Panc1 (cell line): ENCODE measurements at regions not wholly inside any gene's neighbourhood (a gene's known extent, or its start where the extent isn't known, plus 50 kb on each side); places are given as distances from the start of the nearest gene placed in this dataset.

ENCODE experiments used
- ATAC-seq: fragments of 200-7000 bp; cut with Tn5 transposase; 2 replicates; pipeline ENCODE4 v1.9.1; 2020; ENCODE audit warnings: mild to moderate bottlenecking, moderate library complexity
- BruUV-seq: library from RNA; stranded (reverse); fragments of 400-500 nt; replicated peaks from 2 replicates; lab custom pipeline; 2021; lab: Mats Ljungman, UMichigan
- CTCF ChIA-PET: fragments of 300-600 bp; sonication (Branson Sonifier 250); formaldehyde crosslinking; loops from one replicate; lab custom pipeline; 2022; ENCODE audit warnings: antibody characterized with exemption; lab: Charles Lee
- POLR2A ChIA-PET: fragments of 300-600 bp; sonication (Branson Sonifier 250); formaldehyde crosslinking; loops from one replicate; lab custom pipeline; 2022; ENCODE audit warnings: antibody characterized with exemption; lab: Charles Lee
- DNase-seq: peaks from one replicate; pipeline ENCODE4 v3.0.0-alpha.2; 2010; ENCODE audit warnings: low read depth, low spot score
- H3K27ac ChIP-seq: 2 replicates; pipeline ENCODE4 v1.5.1; 2011; ENCODE audit warnings: mild to moderate bottlenecking, low read length, inconsistent platforms
- H3K27me3 ChIP-seq: fragments of 200-500 bp; sonication (Bioruptor generic); 2 replicates; pipeline ENCODE4 v1.6.0; 2014; ENCODE audit warnings: low read length, inconsistent platforms; ENCODE audit not compliant: control insufficient read depth, insufficient read depth
- H3K36me3 ChIP-seq: fragments of 200-500 bp; sonication (Bioruptor generic); 2 replicates; pipeline ENCODE4 v1.5.1; 2014; ENCODE audit warnings: inconsistent platforms, mild to moderate bottlenecking, low read length, moderate library complexity; ENCODE audit not compliant: control insufficient read depth, insufficient read depth
- H3K4me1 ChIP-seq: 2 replicates; pipeline ENCODE4 v1.5.1; 2011; ENCODE audit warnings: inconsistent platforms, mild to moderate bottlenecking, low read length, moderate library complexity; ENCODE audit not compliant: control insufficient read depth, insufficient read depth
- H3K4me3 ChIP-seq, 2 experiments: 2 replicates each; pipeline ENCODE4 v1.5.1; 2011 to 2012; ENCODE audit warnings: low read depth in 2 of 2, low read length in 2 of 2, mild to moderate bottlenecking in 2 of 2, inconsistent platforms in 1 of 2, moderate library complexity in 1 of 2
- H3K9me3 ChIP-seq: fragments of 200-500 bp; sonication (Bioruptor generic); 2 replicates; pipeline ENCODE4 v1.5.1; 2014; ENCODE audit warnings: low read depth, mild to moderate bottlenecking, inconsistent platforms, low read length, moderate library complexity; ENCODE audit not compliant: control insufficient read depth, insufficient read depth
- POLR2AphosphoS5 ChIP-seq: IDR thresholded peaks from 2 replicates; pipeline ENCODE4 v1.6.1; 2012; ENCODE audit warnings: mild to moderate bottlenecking, low read depth, low read length, moderate library complexity
- SIN3A ChIP-seq: IDR thresholded peaks from 2 replicates; pipeline ENCODE4 v1.6.1; 2012; ENCODE audit warnings: low read depth, mild to moderate bottlenecking, low read length, moderate library complexity, borderline replicate concordance; ENCODE audit not compliant: insufficient read depth
- TCF7L2 ChIP-seq: IDR thresholded peaks from 2 replicates; pipeline ENCODE4 v1.6.1; 2011; ENCODE audit warnings: mild to moderate bottlenecking, low read depth, low read length, inconsistent platforms
- in situ Hi-C: cut with HindIII; loops from 2 replicates; pipeline ENCODE4 v1.10.0; 2016; ENCODE audit warnings: low sequenced_read_pairs, low pct_unique_long_range_greater_than_20kb
- intact Hi-C: fragments of 100-400 bp; cut with micrococcal nuclease; formaldehyde crosslinking; loops from one replicate; pipeline ENCODE4 v1.10.0; 2022; ENCODE audit not compliant: unreplicated experiment
- TF ChIP-seq, protein P1 (sequence below), 2 experiments: IDR thresholded peaks; 2 replicates each; pipeline ENCODE4 v1.6.1; 2011 to 2012; ENCODE audit warnings: low read depth in 2 of 2, control low read depth in 1 of 2, low read length in 1 of 2, mild to moderate bottlenecking in 1 of 2, moderate library complexity in 1 of 2; ENCODE audit not compliant: insufficient read depth in 1 of 2
- TF ChIP-seq, protein P2 (sequence below): fragments of 450-650 bp; IDR thresholded peaks from 2 replicates; pipeline ENCODE4 v1.5.1; 2017; ENCODE audit warnings: mild to moderate bottlenecking

DNA sequence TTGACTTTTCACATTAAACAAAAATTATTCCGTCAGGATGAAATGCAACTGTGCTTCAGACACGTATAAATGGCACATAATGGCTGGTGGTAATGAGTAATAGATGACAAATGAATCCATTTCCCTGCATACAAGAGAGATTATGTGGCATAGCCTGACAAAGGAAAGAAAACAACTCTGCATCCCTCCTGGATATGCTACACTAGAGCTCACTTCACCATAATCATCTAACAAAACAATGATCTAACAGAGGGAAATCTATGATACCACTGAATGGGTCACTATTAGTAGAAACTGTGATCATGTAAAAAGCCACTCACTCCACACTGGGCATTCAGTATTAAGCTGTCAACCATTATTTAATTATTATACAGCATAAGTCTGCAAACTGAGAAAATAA lies 1498.4 kb downstream of the EFNB2 start:
- Histone ChIP-seq H3K4me3 (no peak overlapping the region), H3K27me3 (no peaks in the 10 kb centered on the region), H3K9me3 (no peaks in the 10 kb centered on the region), H3K4me1 (no peaks in the 10 kb centered on the region), H3K36me3 (no peaks in the 10 kb centered on the region), H3K27ac (no peak overlapping the region)
- POLR2A ChIA-PET, result no interaction called here
- BruUV-seq, result no TSS peak
- no peak for ATAC-seq
- in situ Hi-C loops, result no loop called here
- no peak for DNase-seq
- CTCF ChIA-PET, result no interaction called here
- intact Hi-C loops, result no loop called here
- no peak for TF ChIP-seq POLR2AphosphoS5
- no peak for TF ChIP-seq SIN3A
- no peak for TF ChIP-seq TCF7L2
- TF ChIP-seq, protein P1, sequence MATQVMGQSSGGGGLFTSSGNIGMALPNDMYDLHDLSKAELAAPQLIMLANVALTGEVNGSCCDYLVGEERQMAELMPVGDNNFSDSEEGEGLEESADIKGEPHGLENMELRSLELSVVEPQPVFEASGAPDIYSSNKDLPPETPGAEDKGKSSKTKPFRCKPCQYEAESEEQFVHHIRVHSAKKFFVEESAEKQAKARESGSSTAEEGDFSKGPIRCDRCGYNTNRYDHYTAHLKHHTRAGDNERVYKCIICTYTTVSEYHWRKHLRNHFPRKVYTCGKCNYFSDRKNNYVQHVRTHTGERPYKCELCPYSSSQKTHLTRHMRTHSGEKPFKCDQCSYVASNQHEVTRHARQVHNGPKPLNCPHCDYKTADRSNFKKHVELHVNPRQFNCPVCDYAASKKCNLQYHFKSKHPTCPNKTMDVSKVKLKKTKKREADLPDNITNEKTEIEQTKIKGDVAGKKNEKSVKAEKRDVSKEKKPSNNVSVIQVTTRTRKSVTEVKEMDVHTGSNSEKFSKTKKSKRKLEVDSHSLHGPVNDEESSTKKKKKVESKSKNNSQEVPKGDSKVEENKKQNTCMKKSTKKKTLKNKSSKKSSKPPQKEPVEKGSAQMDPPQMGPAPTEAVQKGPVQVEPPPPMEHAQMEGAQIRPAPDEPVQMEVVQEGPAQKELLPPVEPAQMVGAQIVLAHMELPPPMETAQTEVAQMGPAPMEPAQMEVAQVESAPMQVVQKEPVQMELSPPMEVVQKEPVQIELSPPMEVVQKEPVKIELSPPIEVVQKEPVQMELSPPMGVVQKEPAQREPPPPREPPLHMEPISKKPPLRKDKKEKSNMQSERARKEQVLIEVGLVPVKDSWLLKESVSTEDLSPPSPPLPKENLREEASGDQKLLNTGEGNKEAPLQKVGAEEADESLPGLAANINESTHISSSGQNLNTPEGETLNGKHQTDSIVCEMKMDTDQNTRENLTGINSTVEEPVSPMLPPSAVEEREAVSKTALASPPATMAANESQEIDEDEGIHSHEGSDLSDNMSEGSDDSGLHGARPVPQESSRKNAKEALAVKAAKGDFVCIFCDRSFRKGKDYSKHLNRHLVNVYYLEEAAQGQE (IDR thresholded peaks at IDR 0.05; ENCODE audit: insufficient read depth in 1 of 2, low read depth in 2 of 2, low read length in 1 of 2), result no peak
- TF ChIP-seq, protein P2, sequence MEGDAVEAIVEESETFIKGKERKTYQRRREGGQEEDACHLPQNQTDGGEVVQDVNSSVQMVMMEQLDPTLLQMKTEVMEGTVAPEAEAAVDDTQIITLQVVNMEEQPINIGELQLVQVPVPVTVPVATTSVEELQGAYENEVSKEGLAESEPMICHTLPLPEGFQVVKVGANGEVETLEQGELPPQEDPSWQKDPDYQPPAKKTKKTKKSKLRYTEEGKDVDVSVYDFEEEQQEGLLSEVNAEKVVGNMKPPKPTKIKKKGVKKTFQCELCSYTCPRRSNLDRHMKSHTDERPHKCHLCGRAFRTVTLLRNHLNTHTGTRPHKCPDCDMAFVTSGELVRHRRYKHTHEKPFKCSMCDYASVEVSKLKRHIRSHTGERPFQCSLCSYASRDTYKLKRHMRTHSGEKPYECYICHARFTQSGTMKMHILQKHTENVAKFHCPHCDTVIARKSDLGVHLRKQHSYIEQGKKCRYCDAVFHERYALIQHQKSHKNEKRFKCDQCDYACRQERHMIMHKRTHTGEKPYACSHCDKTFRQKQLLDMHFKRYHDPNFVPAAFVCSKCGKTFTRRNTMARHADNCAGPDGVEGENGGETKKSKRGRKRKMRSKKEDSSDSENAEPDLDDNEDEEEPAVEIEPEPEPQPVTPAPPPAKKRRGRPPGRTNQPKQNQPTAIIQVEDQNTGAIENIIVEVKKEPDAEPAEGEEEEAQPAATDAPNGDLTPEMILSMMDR, result no peak

DNA sequence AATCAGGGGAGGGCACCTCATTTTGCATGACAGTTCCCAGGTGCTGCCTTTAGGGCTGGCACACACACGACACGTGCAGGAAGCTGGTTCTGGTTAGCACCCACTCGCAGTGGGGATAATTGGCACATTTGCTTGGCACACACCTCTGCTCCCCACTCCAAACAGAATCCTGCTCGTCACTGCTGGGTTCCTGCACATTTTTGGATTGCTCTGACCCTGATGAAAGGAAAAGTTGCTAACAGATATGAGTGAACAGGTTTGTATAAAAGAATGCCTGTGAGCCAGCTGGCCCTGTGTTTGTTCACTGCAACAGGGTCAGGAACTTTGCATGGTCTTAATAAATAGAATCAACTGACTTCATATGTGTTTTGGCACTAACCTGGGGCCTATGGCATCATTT lies 1500.4 kb downstream of the EFNB2 start:
- TF ChIP-seq SIN3A, result no peak
- TF ChIP-seq, protein P2, result no peak
- no peak for TF ChIP-seq POLR2AphosphoS5
- TF ChIP-seq TCF7L2, result no peak
- TF ChIP-seq, protein P1 (IDR thresholded peaks at IDR 0.05; ENCODE audit: insufficient read depth in 1 of 2, low read depth in 2 of 2, low read length in 1 of 2), result no peak
- ChIA-PET CTCF (no interaction called here), POLR2A (no interaction called here)
- H3K4me1 ChIP-seq, result no peaks in the 10 kb centered on the region
- no peak overlapping the region for H3K4me3 ChIP-seq
- intact Hi-C loops, result no loop called here
- no TSS peak for BruUV-seq
- in situ Hi-C loops, result no loop called here
- DNase-seq, result no peak
- no peak overlapping the region for H3K27ac ChIP-seq
- ATAC-seq, result no peak
- H3K36me3 ChIP-seq, result no peaks in the 10 kb centered on the region
- H3K27me3 ChIP-seq, result no peaks in the 10 kb centered on the region
- H3K9me3 ChIP-seq, result no peaks in the 10 kb centered on the region
